ENCODE measurements at regions not wholly inside any gene's neighbourhood (a gene's known extent, or its start where the extent isn't known, plus 50 kb on each side); places are given as distances from the start of the nearest gene placed in this dataset.

DNA sequence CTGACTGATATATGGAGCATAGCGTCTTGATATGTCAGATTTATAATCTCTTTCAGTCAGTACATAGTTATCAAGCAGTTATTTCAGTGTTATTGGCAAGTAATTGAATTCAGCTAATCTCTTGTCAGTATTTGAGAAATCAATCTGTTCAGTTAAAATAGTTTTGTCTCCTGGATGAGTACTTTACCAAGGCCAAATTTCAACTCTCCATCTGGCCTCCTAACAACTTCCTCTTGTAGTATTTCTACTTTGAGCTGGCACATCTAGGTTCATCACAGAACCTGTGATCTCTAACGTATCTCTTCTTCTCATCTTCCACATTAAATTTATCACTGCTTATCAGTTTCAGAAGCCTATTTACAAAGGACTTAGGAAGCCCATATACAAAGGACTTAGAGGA is 690.5 kb downstream of the C12orf50 start:
- no peaks in the 10 kb centered on the region for H3K36me3 Mint-ChIP-seq
- H3K4me3 Mint-ChIP-seq, result no peak overlapping the region
- WGBS (ENCODE audit: insufficient coverage), result no CpG with 5 or more reads among the region's 2 CpGs

DNA sequence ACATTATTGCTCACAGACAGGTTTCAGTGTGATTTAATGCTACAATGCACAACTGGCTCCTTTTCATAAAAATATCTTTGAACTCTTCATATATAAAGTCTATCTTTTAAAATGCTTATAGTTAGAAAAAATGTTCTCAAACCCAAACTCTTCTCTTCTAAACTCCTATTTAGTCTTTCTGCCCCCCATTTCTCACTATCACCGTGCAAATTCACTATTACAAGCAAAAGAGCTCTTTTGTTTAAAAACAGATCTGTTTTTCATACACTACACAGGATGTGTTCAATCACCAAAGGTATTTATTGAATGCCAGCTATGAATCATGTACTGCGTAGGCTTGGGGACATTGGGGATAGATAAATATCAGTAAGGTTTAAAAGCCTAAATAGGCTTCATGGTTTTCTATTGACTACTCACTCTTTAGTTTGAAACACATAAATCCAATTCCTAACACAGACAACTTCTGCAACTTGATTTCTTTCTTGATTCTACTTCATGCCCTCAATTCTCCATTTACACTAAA is 692.3 kb downstream of the C12orf50 start:
- no peaks in the 10 kb centered on the region for H3K36me3 ChIP-seq (replicated peaks in 1 of 2; ENCODE audit: control insufficient read depth in 1 of 2, insufficient read depth in 2 of 2, low read length in 2 of 2)
- no peak overlapping the region for H2AFZ ChIP-seq (ENCODE audit: insufficient read depth, low read depth, low read length, poor library complexity, severe bottlenecking)
- H3K4me2 ChIP-seq (replicated peaks; ENCODE audit: extremely low read depth, low read length, poor library complexity, severe bottlenecking), result no peak overlapping the region
- no peaks in the 10 kb centered on the region for H3K9me3 ChIP-seq (replicated peaks in 1 of 2; ENCODE audit: control insufficient read depth in 1 of 2, insufficient read depth in 1 of 2, low read length in 2 of 2)
- TF ChIP-seq, protein P1, sequence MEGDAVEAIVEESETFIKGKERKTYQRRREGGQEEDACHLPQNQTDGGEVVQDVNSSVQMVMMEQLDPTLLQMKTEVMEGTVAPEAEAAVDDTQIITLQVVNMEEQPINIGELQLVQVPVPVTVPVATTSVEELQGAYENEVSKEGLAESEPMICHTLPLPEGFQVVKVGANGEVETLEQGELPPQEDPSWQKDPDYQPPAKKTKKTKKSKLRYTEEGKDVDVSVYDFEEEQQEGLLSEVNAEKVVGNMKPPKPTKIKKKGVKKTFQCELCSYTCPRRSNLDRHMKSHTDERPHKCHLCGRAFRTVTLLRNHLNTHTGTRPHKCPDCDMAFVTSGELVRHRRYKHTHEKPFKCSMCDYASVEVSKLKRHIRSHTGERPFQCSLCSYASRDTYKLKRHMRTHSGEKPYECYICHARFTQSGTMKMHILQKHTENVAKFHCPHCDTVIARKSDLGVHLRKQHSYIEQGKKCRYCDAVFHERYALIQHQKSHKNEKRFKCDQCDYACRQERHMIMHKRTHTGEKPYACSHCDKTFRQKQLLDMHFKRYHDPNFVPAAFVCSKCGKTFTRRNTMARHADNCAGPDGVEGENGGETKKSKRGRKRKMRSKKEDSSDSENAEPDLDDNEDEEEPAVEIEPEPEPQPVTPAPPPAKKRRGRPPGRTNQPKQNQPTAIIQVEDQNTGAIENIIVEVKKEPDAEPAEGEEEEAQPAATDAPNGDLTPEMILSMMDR (IDR thresholded peaks at IDR 0.05), result no peak
- H3K27ac ChIP-seq (ENCODE audit: low read depth in 1 of 2, low read length in 2 of 2), result no peak overlapping the region
- no peak for DNase-seq
- H3K27me3 ChIP-seq (ENCODE audit: control insufficient read depth in 2 of 2, insufficient read depth in 2 of 2, low read length in 2 of 2), result no peaks in the 10 kb centered on the region
- no peaks in the 10 kb centered on the region for H3K4me1 ChIP-seq (ENCODE audit: control insufficient read depth in 1 of 2, insufficient read depth in 2 of 2, low read length in 2 of 2)
- no peak overlapping the region for H3K4me3 ChIP-seq (replicated peaks in 1 of 3; ENCODE audit: low read depth in 2 of 3, low read length in 3 of 3)
- Mint-ChIP-seq H3K9me3 (peaks cover 0 to 1% (median 0%) of the 10 kb centered on the region in 7 donors), H3K4me3 (no peak overlapping the region), H3K36me3 (no peaks in the 10 kb centered on the region), H3K4me1 (no peaks in the 10 kb centered on the region), H3K27ac (no peak overlapping the region), H3K27me3 (ENCODE audit: low read depth in 3 of 3) (no peaks in the 10 kb centered on the region)
- H3K9ac ChIP-seq (ENCODE audit: insufficient read depth, low read length, poor library complexity, severe bottlenecking), result no peak overlapping the region
- H3K79me2 ChIP-seq (ENCODE audit: insufficient read depth, low read length), result no peaks in the 10 kb centered on the region
- H4K20me1 ChIP-seq (ENCODE audit: insufficient read depth, low read length), result no peaks in the 10 kb centered on the region
- intact Hi-C loops (cut with micrococcal nuclease), result no loop called here
- no CpG with 5 or more reads among the region's 2 CpGs for WGBS (ENCODE audit: insufficient coverage)

More for the DNA sequence above, 690.5 kb downstream of the C12orf50 start:
- intact Hi-C loops (cut with micrococcal nuclease), result no loop called here
- TF ChIP-seq, protein P1 (IDR thresholded peaks at IDR 0.05), result no peak
- H3K9me3 ChIP-seq (replicated peaks in 1 of 2; ENCODE audit: control insufficient read depth in 1 of 2, insufficient read depth in 1 of 2, low read length in 2 of 2), result no peaks in the 10 kb centered on the region
- H3K9ac ChIP-seq (ENCODE audit: insufficient read depth, low read length, poor library complexity, severe bottlenecking), result no peak overlapping the region
- H3K36me3 ChIP-seq (replicated peaks in 1 of 2; ENCODE audit: control insufficient read depth in 1 of 2, insufficient read depth in 2 of 2, low read length in 2 of 2), result no peaks in the 10 kb centered on the region
- no peaks in the 10 kb centered on the region for H3K27me3 ChIP-seq (ENCODE audit: control insufficient read depth in 2 of 2, insufficient read depth in 2 of 2, low read length in 2 of 2)
- Mint-ChIP-seq H3K27ac (no peak overlapping the region), H3K4me1 (no peaks in the 10 kb centered on the region), H3K9me3 (peaks cover 0 to 3% (median 0%) of the 10 kb centered on the region in 7 donors), H3K27me3 (ENCODE audit: low read depth in 3 of 3) (peaks cover 0 to 3% (median 2%) of the 10 kb centered on the region in 3 donors)
- H3K4me2 ChIP-seq (replicated peaks; ENCODE audit: extremely low read depth, low read length, poor library complexity, severe bottlenecking), result no peak overlapping the region
- no peak overlapping the region for H3K27ac ChIP-seq (ENCODE audit: low read depth in 1 of 2, low read length in 2 of 2)
- no peaks in the 10 kb centered on the region for H3K79me2 ChIP-seq (ENCODE audit: insufficient read depth, low read length)
- H4K20me1 ChIP-seq (ENCODE audit: insufficient read depth, low read length), result no peaks in the 10 kb centered on the region
- H3K4me3 ChIP-seq (replicated peaks in 1 of 3; ENCODE audit: low read depth in 2 of 3, low read length in 3 of 3), result no peak overlapping the region
- DNase-seq, result no peak
- H3K4me1 ChIP-seq (ENCODE audit: control insufficient read depth in 1 of 2, insufficient read depth in 2 of 2, low read length in 2 of 2), result no peaks in the 10 kb centered on the region
- H2AFZ ChIP-seq (ENCODE audit: insufficient read depth, low read depth, low read length, poor library complexity, severe bottlenecking), result no peak overlapping the region

Data from CD14-positive monocyte (primary cell).